ENCODE measurements at regions not wholly inside any gene's neighbourhood (a gene's known extent, or its start where the extent isn't known, plus 50 kb on each side); places are given as distances from the start of the nearest gene placed in this dataset.

- Histone ChIP-seq H3K4me1 (ENCODE audit: control insufficient read depth in 1 of 2, insufficient read depth in 2 of 2, low read length in 2 of 2) (no peaks in the 10 kb centered on the region), H3K79me2 (ENCODE audit: insufficient read depth, low read length) (no peaks in the 10 kb centered on the region), H3K9me3 (ENCODE audit: control insufficient read depth in 1 of 2, insufficient read depth in 1 of 2, low read depth in 1 of 2, low read length in 2 of 2) (no peaks in the 10 kb centered on the region), H3K27ac (ENCODE audit: low read depth, low read length) (no peak overlapping the region), H3K27me3 (ENCODE audit: insufficient read depth, low read length) (peaks cover 8% of the 10 kb centered on the region; the same call in 1 of the 2 replicates), H3K9me2 (ENCODE audit: insufficient read depth) (no peaks in the 10 kb centered on the region), H3K36me3 (ENCODE audit: control insufficient read depth in 1 of 2, insufficient read depth in 2 of 2, low read length in 2 of 2) (no peaks in the 10 kb centered on the region), H3K4me2 (ENCODE audit: low read length) (no peak overlapping the region), H2AFZ (ENCODE audit: low read depth, low read length, poor library complexity, severe bottlenecking) (no peak overlapping the region), H3K4me3 (replicated peaks in 1 of 2; ENCODE audit: low read depth in 1 of 2, low read length in 2 of 2) (no peak overlapping the region), H3K9ac (ENCODE audit: low read length) (no peak overlapping the region), H4K20me1 (ENCODE audit: insufficient read depth) (no peaks in the 10 kb centered on the region)
- ChIA-PET CTCF (no interaction called here), RAD21 (ENCODE audit: low non-redundant PET in 1 of 2, low total read pairs in 2 of 2, uncharacterized antibody in 2 of 2, unreplicated experiment in 2 of 2) (no interaction called here), POLR2A (no interaction called here)
- intact Hi-C loops (cut with micrococcal nuclease) = no loop called here
- no peak for DNase-seq (ENCODE audit: low read depth, low spot score)
- no peak for TF ChIP-seq FOSL1 (IDR thresholded peaks at IDR 0.05; ENCODE audit: low read depth)
- TF ChIP-seq SP1 (IDR thresholded peaks at IDR 0.05; ENCODE audit: low read depth) = no peak
- no peak for TF ChIP-seq REST (IDR thresholded peaks at IDR 0.05; ENCODE audit: low read depth)
- no TSS peak for BruUV-seq (replicated peaks)
- ATAC-seq = no peak
These were observed 536.5 kb downstream of the TMEM135 start for GRCh38 chr11:87574193-87574592.

- no peak for DNase-seq (ENCODE audit: low read depth, low spot score)
- Histone ChIP-seq H3K4me3 (replicated peaks in 1 of 2; ENCODE audit: low read depth in 1 of 2, low read length in 2 of 2) (no peak overlapping the region), H3K4me1 (ENCODE audit: control insufficient read depth in 1 of 2, insufficient read depth in 2 of 2, low read length in 2 of 2) (no peaks in the 10 kb centered on the region), H4K20me1 (ENCODE audit: insufficient read depth) (no peaks in the 10 kb centered on the region), H2AFZ (ENCODE audit: low read depth, low read length, poor library complexity, severe bottlenecking) (no peak overlapping the region), H3K9me3 (ENCODE audit: control insufficient read depth in 1 of 2, insufficient read depth in 1 of 2, low read depth in 1 of 2, low read length in 2 of 2) (no peaks in the 10 kb centered on the region), H3K4me2 (ENCODE audit: low read length) (no peak overlapping the region), H3K27me3 (ENCODE audit: insufficient read depth, low read length) (peaks cover 5% of the 10 kb centered on the region; the same call in 1 of the 2 replicates), H3K9me2 (ENCODE audit: insufficient read depth) (no peaks in the 10 kb centered on the region), H3K36me3 (ENCODE audit: control insufficient read depth in 1 of 2, insufficient read depth in 2 of 2, low read length in 2 of 2) (no peaks in the 10 kb centered on the region), H3K27ac (ENCODE audit: low read depth, low read length) (no peak overlapping the region), H3K79me2 (ENCODE audit: insufficient read depth, low read length) (no peaks in the 10 kb centered on the region), H3K9ac (ENCODE audit: low read length) (no peak overlapping the region)
- ChIA-PET CTCF (no interaction called here), RAD21 (ENCODE audit: low non-redundant PET in 1 of 2, low total read pairs in 2 of 2, uncharacterized antibody in 2 of 2, unreplicated experiment in 2 of 2) (no interaction called here), POLR2A (no interaction called here)
- BruUV-seq (replicated peaks) = no TSS peak
- ATAC-seq = no peak
- intact Hi-C loops (cut with micrococcal nuclease) = no loop called here
- TF ChIP-seq POLR2A (IDR thresholded peaks at IDR 0.05; ENCODE audit: borderline replicate concordance, extremely low read depth, insufficient read depth, insufficient read length) (no peak), POLR2AphosphoS5 (IDR thresholded peaks at IDR 0.05; ENCODE audit: low read depth, low read length) (no peak), EZH2phosphoT487 (IDR thresholded peaks at IDR 0.05; ENCODE audit: borderline replicate concordance) (no peak), ZNF274 (IDR thresholded peaks at IDR 0.05; ENCODE audit: low read depth, low read length) (no peak), ELF1 (IDR thresholded peaks at IDR 0.05; ENCODE audit: borderline replicate concordance, low read depth) (no peak), MAX (IDR thresholded peaks at IDR 0.05) (no peak), SP1 (IDR thresholded peaks at IDR 0.05; ENCODE audit: low read depth) (no peak), YY1 (IDR thresholded peaks at IDR 0.05; ENCODE audit: extremely low read depth, insufficient replicate concordance, low read depth, low read length) (no peak), CTCF (IDR thresholded peaks at IDR 0.05 in 2 of 3, conservative IDR thresholded peaks at IDR 0.05 in 1 of 3; ENCODE audit: borderline replicate concordance in 1 of 3, insufficient read depth in 1 of 3, low read depth in 2 of 3, low read length in 2 of 3) (no peak)
These were observed 536.0 kb downstream of the TMEM135 start for GRCh38 chr11:87573708-87574107.

All from HCT116 (cell line).